ENCODE measurements at regions not wholly inside any gene's neighbourhood (a gene's known extent, or its start where the extent isn't known, plus 50 kb on each side); places are given as distances from the start of the nearest gene placed in this dataset.
"Not testable (repeated sequence)": the region's sequence is repeated elsewhere in the genome, so short reads cannot be mapped to it uniquely, and the experiment has no call there.

DNA sequence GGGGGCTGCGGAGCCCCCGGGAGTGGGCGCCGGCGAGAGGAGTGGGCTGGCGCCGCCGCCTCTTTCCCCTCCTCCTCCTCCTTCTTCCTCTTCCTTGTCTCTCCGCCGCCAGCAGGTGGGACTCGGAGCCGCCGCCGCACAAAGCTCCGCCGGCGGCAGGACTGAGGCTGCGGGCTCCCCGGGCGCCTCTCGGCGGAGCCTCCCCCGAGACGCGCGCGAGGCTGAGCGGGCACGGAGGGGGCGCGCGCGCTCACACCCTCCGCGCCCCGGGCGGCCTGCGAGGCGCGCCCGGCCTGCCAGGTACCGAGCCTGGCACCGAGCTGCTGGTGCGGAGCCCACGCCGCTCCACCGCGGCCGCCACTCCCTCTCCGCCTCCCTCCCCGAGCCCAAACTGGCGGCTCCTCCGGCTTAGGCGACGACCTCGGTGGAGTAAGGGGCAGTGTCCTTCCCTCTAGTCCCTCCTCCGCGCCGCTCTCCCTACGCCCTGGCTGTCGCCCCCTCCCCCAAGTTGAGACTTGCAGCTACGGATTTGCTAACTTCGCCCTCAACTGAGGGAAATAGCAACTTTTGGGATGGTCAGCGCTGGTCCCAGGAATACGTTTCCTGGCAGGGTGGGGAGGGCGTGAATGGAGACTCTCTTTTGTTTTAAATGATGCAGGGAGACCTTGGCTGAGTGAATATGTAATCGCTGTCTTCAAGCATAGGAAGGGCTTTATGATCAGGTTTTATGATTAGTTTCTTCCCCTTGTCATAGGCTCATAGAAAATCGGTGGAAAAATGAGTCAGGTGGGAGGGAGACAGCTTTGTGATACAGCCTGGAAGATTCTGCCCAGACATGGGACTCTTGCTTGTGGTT, 199.5 kb upstream of the CAND1 start:
- no peak for DNase-seq (ENCODE audit: low read depth in 3 of 3, low spot score in 2 of 3)

DNA sequence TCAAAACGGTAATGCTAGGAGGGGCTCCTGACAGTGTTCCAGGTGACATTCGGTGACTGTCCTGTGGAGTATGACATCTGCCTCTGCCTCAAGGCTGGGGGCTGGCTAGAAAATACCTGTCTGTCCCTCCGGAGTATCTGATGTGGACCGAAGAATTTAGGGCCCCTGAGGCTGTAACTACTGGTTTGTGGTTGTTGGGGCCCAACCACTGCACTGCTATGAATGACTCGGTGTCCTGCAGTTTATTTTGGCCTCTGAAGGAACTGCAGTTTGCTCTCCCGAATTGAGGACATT, 198.9 kb upstream of the CAND1 start:
- DNase-seq (ENCODE audit: low read depth in 3 of 3, low spot score in 2 of 3), result no peak

DNA sequence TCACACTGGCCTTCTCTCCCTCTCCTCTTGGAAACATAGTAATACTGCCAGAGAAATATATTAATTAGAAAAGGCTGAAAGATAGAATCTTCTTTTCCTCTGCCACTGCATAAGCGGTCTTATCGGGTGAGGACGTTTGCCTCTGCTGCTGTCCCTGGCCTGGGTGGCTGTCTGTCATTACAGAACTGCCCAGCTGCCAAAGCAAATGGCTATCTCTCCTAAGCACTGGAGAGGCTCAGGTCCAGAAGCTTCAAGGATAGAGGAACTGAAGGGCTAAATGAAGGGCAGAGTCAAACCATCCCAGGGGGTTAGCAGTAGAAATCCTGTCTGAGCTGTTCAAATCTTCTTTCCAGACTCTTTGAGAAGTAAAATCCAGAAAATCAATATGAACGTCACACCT, 198.6 kb upstream of the CAND1 start:
- no peak for DNase-seq (ENCODE audit: low read depth in 3 of 3, low spot score in 2 of 3)

DNA sequence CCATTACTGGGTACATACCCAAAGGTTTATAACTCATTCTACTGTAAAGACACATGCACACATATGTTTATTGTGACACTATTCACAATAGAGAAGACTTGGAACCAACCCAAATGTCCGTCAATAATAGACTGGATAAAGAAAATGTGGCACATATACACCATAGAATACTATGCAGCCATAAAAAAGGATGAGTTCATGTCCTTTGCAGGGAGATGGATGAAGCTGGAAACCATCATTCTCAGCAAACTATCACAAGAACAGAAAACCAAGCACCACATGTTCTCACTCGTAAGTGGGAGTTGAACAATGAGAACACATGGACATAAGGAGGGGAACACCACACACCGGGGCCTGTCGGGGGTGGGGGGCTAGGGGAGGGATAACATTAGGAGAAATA, 196.9 kb upstream of the CAND1 start:
- not testable (repeated sequence) for DNase-seq (ENCODE audit: low read depth in 3 of 3, low spot score in 2 of 3)

DNA sequence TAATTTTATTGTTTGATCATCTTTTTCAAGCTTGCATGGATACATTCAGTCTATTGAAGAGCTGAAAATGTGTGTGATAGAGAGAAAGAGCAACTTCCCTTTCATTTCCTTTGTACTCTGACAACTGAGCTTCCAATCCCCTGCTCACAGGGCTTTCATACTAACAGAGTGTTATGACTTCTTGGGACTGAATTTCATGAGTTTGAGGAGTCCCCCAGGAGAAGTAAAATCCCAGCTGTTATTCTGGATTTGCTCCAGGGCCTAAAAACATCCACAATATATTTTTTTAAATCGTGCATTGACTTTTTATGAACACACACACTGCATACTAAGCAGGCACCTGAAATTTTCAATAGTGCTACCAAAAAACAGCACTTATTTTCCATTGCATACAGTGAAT, 195.8 kb upstream of the CAND1 start:
- DNase-seq (ENCODE audit: low read depth in 3 of 3, low spot score in 2 of 3), result no peak

DNA sequence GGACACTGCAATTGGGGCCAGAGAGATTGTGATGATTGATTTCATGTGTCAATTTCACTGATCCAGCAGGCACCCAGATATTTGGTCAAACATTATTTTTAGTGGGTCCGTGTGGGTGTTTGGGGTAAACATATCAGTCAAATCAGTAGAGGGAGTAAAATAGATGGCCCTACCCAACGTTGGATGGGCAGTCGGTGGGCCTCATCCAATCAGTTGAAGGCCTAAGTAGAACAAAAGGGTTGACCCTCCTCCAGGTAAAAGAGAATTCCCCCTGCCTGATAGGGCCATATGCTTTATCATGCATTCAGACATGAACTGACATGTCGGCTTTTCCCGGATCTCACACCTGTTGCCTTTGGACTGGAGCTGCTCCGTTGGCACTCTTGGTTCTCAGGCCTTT, 195.1 kb upstream of the CAND1 start:
- DNase-seq (ENCODE audit: low read depth in 3 of 3, low spot score in 2 of 3), result no peak

DNA sequence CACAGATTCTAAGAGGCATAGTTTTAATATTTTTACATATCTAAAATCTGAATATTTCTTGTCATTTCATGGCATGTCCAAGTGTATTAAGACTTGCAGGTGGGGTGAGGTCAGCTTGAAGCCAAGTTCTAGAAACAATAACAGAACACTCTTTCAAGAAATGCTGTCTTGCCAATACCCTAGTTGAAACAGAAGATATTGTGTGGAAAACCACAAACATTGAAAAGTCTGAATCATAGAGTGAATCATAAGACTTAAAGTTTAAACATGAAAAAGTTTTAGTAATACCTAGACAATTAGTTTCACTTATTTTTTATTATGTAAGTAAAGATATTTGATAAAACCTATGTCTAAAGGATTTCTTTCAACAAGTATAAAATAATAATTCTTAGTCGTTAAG, 191.5 kb upstream of the CAND1 start:
- DNase-seq (ENCODE audit: low read depth in 3 of 3, low spot score in 2 of 3), result no peak

DNA sequence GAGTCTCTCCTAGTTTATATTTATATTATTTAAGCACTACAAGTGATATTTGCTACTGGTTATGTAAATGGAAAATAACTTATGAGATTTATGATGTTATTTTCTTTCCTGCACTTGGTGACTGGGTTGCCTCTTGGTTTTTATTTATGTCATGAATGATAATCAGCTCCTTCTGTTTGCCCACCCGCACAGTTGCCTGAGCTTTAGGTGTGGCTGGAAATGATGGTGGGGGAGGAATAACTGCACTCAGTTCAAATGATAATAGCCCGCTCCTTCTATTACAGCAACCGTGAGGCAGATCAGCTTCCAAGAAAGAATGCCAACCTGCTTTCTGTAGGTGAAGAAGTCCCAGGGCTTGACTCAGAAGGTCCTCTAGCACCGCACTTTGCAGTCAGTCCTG, 190.2 kb upstream of the CAND1 start:
- no peak for DNase-seq (ENCODE audit: low read depth in 3 of 3, low spot score in 2 of 3)

DNA sequence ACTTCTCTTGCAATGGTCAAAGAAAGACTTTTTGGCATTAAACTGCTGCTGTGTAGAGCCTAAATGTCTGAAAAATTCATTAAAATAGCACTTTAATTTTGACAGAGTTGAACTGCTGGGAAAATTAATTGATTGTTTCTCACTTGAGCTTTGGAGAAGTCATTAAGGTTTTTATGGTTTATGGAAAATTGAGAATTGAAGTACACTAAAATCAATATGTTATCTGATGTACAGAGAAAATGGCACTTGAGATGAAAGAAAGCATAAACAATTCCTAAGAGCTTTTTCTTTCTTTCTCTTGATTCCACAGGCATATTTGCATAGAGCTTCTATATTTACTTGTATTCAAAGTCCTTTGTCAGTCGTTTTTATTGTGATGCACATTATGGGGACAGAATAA, 188.5 kb upstream of the CAND1 start:
- DNase-seq (ENCODE audit: low read depth in 3 of 3, low spot score in 2 of 3), result no peak

DNA sequence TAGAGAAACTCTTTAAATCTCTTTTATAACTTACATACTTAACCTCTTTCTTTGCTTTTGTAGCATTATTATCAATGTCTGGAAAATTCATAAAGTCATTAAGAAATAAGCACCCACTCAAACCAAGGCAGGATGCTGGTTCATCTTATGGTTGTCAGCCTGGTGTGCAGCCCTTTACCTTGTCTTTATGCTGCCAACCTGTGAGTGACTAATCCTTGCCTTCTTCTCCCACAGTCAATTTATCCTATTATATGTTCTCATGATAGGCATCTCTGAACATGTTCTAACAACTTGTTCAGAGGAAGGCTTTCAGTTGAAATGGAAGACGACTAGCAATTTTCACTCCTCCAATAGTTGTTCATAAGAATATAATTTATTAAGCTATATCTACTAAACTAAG, 186.9 kb upstream of the CAND1 start:
- DNase-seq (ENCODE audit: low read depth in 3 of 3, low spot score in 2 of 3), result no peak

DNA sequence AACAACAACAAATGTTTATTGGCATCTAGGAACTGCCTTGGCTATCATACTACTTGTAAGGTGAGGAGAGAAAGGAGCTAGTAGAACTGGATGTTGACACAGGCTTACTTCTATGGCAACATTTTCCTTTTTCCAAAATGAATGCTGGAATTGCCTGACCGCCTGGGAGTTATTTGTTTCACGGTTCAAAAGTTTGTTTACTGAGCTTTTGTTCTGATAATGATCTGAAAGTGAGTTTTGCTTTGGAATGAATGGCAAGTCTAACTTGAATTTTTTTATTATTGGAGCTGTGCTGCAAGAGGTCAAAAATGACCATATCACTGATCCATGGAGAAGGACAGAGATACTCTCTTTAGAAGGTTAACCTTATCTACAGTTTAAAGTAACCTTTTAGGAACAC, 183.5 kb upstream of the CAND1 start:
- no peak for DNase-seq (ENCODE audit: low read depth in 3 of 3, low spot score in 2 of 3)

DNA sequence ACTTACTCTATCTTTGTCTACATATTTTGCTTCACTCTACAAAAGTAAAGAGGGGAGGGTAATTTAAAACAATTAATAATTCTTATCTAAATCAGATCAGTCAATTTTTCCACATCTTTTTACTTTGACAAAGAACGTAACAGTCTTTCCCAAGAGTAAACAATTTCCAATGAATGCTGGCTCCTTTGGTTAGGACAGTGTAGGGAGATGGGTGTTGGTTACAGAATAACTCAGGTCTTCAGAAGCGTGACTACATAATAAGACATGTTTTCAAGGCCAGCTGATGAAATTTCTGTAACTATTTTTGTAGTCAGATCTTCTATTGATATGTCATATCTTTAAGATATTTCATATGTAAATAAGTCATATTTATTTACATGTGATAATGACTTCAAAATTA, 183.0 kb upstream of the CAND1 start:
- DNase-seq (ENCODE audit: low read depth in 3 of 3, low spot score in 2 of 3), result no peak

DNA sequence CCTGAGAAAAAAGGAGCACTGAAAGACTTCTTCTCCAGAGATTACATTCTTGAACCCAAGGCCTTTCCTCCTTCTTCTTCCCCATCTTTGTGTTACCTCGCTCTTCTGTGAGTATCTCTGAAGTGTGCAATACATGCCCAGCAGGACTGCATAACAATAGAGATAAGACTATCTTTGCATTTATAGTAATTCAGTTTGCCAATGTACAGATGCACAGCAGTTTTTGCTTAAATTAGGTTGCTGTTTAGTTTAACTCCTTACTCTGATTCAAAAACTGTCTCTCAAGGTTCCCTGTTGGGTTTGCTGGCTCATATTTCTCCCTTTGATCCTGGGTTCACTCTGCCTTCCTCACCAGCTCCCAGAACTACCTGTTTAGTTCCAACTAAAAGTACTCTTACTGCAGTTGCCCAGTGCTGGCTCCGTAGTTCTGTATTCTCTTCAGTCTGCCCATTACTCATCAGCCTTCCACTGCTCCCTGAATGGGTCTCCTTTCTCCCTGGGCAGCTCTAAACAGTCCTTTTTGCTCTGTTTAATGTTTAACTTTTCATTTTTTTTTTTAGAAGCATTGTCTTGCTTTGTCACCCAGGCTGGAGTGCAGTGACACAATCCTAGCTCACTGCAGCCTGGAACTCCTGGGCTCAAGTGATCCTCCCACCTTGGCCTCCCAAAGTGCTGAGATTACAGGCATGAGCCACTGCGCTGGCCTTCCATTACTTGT, 180.6 kb upstream of the CAND1 start:
- DNase-seq (ENCODE audit: low read depth in 3 of 3, low spot score in 2 of 3), result no peak

DNA sequence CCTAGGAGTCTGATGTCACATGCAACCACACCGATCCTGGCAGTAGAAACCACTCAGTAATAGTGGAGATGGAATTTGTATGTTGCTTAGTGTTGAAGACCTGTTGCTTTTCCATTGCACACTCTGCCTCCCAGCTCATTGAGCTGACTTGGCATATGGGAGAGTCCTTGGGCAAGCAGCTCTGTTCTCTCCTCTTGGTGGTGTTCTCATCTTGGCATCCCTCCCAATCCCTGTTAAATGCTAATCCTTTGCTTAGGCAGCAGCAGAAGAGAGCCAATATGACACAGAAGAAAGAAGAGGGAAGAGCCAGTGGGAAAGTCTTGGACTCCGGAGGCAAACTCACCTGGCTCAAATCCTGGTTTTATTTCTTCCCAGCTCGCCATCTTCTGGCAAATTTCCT, 178.0 kb upstream of the CAND1 start:
- no peak for DNase-seq (ENCODE audit: low read depth in 3 of 3, low spot score in 2 of 3)

DNA sequence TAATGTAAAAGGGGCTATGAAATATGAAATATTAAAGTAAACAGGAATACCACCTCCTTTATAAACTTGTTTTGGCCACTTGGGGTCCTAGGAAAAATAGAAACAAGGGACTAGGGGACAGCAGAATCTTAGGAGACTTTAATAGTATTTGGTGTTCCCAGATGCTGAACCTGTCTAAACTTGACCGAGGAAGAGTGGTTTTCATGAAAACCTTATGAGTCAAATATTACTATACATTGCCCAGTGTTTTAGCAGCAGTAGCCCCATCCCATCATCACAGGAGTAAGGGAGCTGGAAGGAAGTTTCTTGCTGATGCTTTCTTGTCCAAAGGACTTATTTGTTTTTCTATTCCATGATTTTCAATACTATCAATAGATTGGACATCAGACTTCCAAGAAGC, 177.5 kb upstream of the CAND1 start:
- no peak for DNase-seq (ENCODE audit: low read depth in 3 of 3, low spot score in 2 of 3)

DNA sequence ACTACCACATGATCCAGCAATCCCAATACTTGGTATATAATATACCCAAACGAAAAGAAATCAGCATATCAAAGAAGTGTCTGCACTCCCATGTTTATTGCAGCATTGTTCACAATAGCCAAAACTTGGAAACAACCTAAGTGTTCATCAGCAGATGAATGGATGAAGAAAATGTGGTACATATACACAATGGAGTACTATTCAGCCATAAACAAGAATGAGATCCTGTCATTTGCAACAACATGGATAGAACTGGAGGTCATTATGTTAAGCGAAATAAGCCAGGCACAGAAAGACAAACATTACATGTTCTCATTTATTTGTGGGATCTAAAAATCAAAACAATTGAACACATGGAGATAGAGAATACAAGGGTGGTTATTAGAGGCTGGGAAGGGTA, 176.2 kb upstream of the CAND1 start:
- DNase-seq (ENCODE audit: low read depth in 3 of 3, low spot score in 2 of 3), result not testable (repeated sequence)

DNA sequence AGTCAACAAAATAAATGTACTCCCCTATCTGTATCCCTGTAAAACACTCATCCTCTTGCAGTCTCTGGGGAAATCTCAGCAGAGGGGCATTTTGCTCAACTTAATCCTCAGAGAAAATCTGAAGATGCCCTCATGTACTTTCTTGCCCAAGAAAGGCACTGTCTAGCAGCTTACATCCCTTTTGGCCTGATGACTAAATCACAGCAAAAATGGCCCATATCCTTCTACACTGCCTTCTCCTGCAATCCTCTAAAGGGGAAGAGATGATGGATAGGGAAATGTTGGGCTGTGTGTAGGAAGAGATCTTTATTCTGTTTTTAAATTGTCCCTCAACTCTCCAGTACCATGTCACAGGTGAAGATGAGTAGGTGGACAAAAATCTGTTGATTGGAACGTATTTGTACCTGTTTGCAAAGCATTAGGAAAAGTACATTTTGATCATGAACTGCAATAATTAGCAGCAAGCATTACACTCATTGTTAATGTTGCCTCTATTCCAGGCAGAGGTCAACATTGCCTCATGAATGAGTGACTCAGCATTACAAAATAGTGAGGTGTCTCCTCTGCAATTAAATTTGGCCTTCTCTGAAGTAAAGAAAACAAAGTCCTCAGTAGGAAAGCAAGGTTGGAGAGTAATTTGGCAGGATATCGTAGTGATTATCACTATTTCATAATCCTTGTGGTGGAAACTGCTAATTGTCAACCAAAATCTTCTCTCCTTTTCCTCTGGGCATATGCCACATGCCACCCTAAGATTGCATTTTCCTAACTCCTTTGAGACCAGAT, 172.4 kb upstream of the CAND1 start:
- no peak for DNase-seq (ENCODE audit: low read depth in 3 of 3, low spot score in 2 of 3)

DNA sequence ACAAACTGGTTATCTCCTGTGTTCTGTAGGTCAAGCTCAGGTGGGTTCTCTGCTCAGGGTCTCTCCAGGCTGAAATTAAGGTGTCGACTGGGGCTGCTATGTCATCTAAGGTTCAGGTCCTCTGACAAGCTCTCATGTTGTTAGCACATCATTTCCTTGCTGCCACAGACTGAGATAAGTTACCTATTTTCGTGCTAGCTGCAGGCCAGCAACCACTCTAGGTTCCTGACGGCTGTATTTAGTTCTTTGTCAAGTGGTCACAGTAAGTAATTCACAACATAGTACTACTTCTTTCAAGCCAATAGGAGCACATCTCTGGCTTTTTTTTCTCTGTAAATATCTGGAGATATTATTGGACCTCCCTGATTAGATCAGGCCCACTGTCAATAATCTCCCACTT, 169.3 kb upstream of the CAND1 start:
- DNase-seq (ENCODE audit: low read depth in 3 of 3, low spot score in 2 of 3), result no peak

DNA sequence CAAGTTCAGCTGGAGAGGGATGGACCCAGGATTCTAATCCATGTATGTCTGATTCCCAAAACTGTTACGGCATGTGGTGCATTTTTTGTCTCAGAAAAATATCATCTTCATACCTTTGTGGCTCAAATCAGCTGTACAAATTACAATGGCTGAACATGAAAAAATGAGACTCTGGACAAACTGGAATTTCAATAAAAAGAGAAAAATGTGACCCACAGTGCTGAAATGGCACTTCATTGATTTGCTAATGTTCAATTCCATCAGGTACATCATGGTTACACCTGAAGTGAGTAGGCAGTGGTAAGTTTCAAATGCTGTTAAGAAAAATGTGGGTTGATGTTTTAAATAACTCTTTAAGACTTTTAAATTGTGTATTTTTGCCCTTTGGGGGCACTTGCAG, 165.6 kb upstream of the CAND1 start:
- DNase-seq (ENCODE audit: low read depth in 3 of 3, low spot score in 2 of 3), result no peak

DNA sequence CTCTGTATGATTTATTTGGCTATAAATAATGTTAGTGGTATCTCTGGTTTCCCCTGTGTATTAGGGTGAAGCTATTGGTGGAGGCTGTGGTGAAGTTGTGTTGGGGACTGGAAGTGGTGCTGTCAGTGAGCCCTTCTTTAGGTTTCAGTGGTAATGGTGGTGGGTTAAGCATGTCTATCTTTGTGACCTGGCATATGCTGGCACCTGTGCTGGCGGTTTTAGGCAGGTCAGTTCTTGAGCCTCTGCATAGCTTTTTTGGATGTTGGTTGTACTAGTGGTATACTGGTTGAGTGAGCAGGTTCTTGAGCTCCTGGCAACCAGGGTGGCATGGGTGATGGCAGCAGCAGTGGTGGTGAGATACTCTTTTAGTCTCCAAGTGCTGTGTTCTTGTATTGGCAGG, 161.9 kb upstream of the CAND1 start:
- DNase-seq (ENCODE audit: low read depth in 3 of 3, low spot score in 2 of 3), result no peak

DNA sequence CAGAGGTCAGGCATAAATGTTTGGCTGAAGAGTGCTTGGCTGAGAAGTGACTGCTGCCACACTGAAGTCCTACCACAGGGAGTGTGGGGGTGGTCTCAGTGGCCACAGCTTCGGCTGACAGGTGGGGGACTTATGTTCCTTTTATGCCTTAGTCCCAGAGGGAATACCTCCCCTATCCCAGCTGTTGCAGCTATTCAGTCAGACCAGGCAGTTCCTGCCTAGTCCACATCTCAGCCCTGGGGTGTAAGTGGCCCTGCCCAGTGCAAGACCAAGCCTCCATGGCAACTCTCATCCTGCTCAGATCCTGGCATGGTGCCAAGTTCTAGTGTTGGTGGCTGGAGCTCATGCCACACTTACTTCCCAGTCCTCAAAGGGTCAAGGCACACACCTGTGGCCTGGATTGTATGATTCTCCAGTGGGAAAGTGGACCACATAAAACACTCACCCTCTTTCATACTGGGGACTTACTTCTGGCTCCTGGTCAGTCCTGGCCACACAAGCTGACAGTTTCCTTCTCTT, 161.3 kb upstream of the CAND1 start:
- DNase-seq (ENCODE audit: low read depth in 3 of 3, low spot score in 2 of 3), result no peak

DNA sequence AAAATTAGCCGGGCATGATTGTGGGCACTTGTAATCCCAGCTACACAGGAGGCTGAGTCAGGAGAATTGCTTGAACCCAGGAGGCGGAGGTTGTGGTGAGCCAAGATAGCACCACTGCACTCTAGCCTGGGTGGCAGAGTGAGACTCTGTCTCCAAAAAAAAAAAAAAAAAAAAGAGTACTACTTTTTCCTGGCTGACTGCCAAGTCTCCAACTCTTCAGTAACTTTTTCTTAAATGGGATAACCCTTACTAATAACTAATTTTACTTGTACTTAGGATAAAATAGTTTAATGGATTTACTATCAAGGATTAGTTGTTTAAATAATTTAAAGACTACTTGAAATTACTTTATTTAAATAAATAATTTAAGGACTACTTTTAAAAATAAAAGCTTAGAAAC, 158.8 kb upstream of the CAND1 start:
- not testable (repeated sequence) for DNase-seq (ENCODE audit: low read depth in 3 of 3, low spot score in 2 of 3)
